Lung microvascular endothelial cell (primary cell): ENCODE measurements at regions not wholly inside any gene's neighbourhood (a gene's known extent, or its start where the extent isn't known, plus 50 kb on each side); places are given as distances from the start of the nearest gene placed in this dataset.

ENCODE experiments used
- DNase-seq, 2 donors: peaks; one replicate each; pipeline versions ENCODE4 v3.0.0 to v3.0.0-alpha.2; 2010; ENCODE audit warnings: low read depth in 2 of 2

DNA sequence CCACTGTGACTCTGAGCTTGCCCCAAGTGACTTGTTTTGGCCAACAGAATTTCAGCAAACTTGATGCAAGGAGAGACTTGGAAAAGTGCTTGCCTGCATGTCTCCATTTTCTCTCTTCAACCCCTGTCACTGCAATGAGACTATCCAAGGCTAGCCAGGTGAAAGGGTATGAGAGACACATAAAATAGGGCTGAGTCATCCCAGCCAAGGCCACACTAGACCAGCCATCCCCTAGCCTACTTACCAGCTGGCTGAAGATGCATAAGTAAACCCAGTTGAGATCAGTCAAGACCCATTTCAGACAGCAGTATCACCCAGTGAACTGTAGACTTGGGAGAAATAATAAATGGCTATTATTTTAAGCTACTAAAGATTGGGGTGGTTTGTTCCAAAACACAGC lies 52.9 kb upstream of the VLDLR start:
- DNase-seq = no peak

DNA sequence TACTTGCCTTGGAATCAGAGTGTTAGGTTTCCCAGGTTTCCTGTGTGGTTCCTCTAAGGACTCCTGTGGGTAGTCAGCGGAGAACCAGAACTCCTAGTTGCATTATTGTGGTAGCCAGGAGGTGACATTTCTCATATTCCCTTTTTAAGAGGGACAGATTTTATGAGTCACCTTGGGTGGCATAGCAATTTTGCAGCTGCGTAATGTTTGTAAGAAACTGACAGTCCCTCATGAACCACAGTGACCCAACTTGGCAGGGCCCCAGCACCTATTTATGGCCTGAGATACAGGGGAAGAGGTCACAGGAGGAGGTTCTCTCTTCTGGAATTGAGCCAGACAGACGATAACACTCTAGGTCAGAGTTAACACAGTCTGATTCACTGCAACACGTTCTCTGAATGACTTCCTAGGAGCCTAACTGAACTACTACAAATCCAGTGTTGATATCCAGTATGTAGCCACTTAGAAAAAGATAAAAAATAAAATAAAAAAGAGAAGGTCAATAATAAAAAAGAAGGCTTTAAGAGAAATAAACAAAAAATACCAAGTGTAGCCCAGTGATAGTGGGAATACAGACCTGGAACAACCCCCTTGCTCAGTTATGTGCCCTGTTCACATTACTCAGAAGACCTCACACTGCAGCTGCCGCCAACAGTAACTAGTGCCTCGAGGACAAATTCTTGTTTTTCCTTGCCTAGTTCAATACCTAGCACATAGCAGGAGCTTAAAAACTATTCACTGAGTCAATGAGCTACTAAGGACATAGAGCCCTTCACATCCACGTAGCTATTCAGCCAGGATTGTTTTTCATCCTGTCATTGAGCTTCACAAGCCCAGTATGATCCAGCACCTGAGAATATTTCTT lies 50.7 kb upstream of the VLDLR start:
- DNase-seq = peak; percentile 53 to 82
